ENCODE measurements at regions not wholly inside any gene's neighbourhood (a gene's known extent, or its start where the extent isn't known, plus 50 kb on each side); places are given as distances from the start of the nearest gene placed in this dataset.

- no peak overlapping the region for H3K4me3 ChIP-seq (ENCODE audit: control insufficient read depth, low read depth, low read length)
- no peak for TF ChIP-seq CTCF (conservative IDR thresholded peaks at IDR 0.05; ENCODE audit: control insufficient read depth, insufficient read depth, low read depth, low read length)
- no peak for DNase-seq (ENCODE audit: low read depth)
Measured at GRCh38 chr2:15729001-15729400, 137.3 kb downstream of the DDX1 start.

- TF ChIP-seq CTCF (conservative IDR thresholded peaks at IDR 0.05; ENCODE audit: control insufficient read depth, insufficient read depth, low read depth, low read length), result no peak
- no peak for DNase-seq (ENCODE audit: low read depth)
- H3K4me3 ChIP-seq (ENCODE audit: control insufficient read depth, low read depth, low read length), result no peak overlapping the region
Measured at GRCh38 chr2:15729709-15730544, 138.3 kb downstream of the DDX1 start.

- TF ChIP-seq CTCF (conservative IDR thresholded peaks at IDR 0.05; ENCODE audit: control insufficient read depth, insufficient read depth, low read depth, low read length), result no peak
- no peak overlapping the region for H3K4me3 ChIP-seq (ENCODE audit: control insufficient read depth, low read depth, low read length)
- DNase-seq (ENCODE audit: low read depth), result peak; percentile 97
Measured at GRCh38 chr2:15730545-15731212, 139.0 kb downstream of the DDX1 start.

GRCh38 chr2:15731213-15731888 lies 139.7 kb downstream of the DDX1 start:
- DNase-seq (ENCODE audit: low read depth), result no peak
- H3K4me3 ChIP-seq (ENCODE audit: control insufficient read depth, low read depth, low read length), result no peak overlapping the region
- TF ChIP-seq CTCF (conservative IDR thresholded peaks at IDR 0.05; ENCODE audit: control insufficient read depth, insufficient read depth, low read depth, low read length), result no peak

GRCh38 chr2:15731889-15732271 lies 140.2 kb downstream of the DDX1 start:
- no peak for DNase-seq (ENCODE audit: low read depth)
- TF ChIP-seq CTCF (conservative IDR thresholded peaks at IDR 0.05; ENCODE audit: control insufficient read depth, insufficient read depth, low read depth, low read length), result no peak
- H3K4me3 ChIP-seq (ENCODE audit: control insufficient read depth, low read depth, low read length), result no peak overlapping the region

GRCh38 chr2:15732341-15733077 lies 140.8 kb downstream of the DDX1 start:
- peak; percentile 13 for DNase-seq (ENCODE audit: low read depth)
- no peak overlapping the region for H3K4me3 ChIP-seq (ENCODE audit: control insufficient read depth, low read depth, low read length)

More at GRCh38 chr2:15732341-15733077, 140.8 kb downstream of the DDX1 start:
- TF ChIP-seq CTCF (conservative IDR thresholded peaks at IDR 0.05; ENCODE audit: control insufficient read depth, insufficient read depth, low read depth, low read length), result no peak
